Heart left ventricle (tissue), 13 donors: ENCODE measurements at regions not wholly inside any gene's neighbourhood (a gene's known extent, or its start where the extent isn't known, plus 50 kb on each side); places are given as distances from the start of the nearest gene placed in this dataset.

Experiments
- CTCF ChIP-seq, 12 donors: fragments of 200-600 bp; sonication (generic) in 4 of 12; IDR thresholded peaks; one replicate each; pipeline versions ENCODE4 v1.5.0 to v1.8.0; 2018 to 2022; ENCODE audit warnings: antibody characterized with exemption in 12 of 12, mild to moderate bottlenecking in 5 of 12
- POLR2A ChIP-seq, 2 donors: fragments of 450-650 bp; IDR thresholded peaks; one replicate each; pipeline ENCODE4 v1.6.1; 2017; ENCODE audit warnings: antibody characterized with exemption in 2 of 2, mild to moderate bottlenecking in 2 of 2, moderate library complexity in 2 of 2
- donor health status: ischemic (EF 13 %, LVEDD 7.1; RV severe dilation, severe dysfunction).
- donor health status: DM: no; HTN: yes; CAD: no.
- donor health status: DM: no; HTN: no; CAD: no.
- donor health status: ischemic (EF 25% LVEDD 6.9; RV normal size, moderate dysfunction).
- donor health status: ischemic (EF 25% LVEDD 5.7; RV mildly dilated, moderate dysfunction).
- donor health status: ischemic (EF 35%, LVEDD 5.7; RV mildly dilated, moderate dysfunction).
- donor health status: nonischemic (EF 11% LVEDD 7.7; RV severe dilation, severe dysfunction).
- donor health status: DM: yes; HTN: yes; CAD: no.
- donor health status: PGD.
- donor health status: ischemic (EF 29% LVEDD 5.4; RV normal size, mild dysfunction).
- donor health status: nonischemic (EF 23%, LVEDD 6.1; RV moderate dilation, normal function).

GRCh38 chr13:65497265-65497664, 1732.9 kb downstream of the PCDH9 start:
- TF ChIP-seq CTCF (IDR thresholded peaks at IDR 0.05): no peak
- no peak for TF ChIP-seq POLR2A (IDR thresholded peaks at IDR 0.05)
